ENCODE measurements at regions not wholly inside any gene's neighbourhood (a gene's known extent, or its start where the extent isn't known, plus 50 kb on each side); places are given as distances from the start of the nearest gene placed in this dataset.
"Not testable (repeated sequence)": the region's sequence is repeated elsewhere in the genome, so short reads cannot be mapped to it uniquely, and the experiment has no call there.

GRCh38 chr6:84353459-84354423 lies 126.3 kb upstream of the CEP162 start:
- DNase-seq (ENCODE audit: low read depth, low spot score), result no peak

GRCh38 chr6:84350397-84350796 lies 123.0 kb upstream of the CEP162 start:
- no peak for DNase-seq (ENCODE audit: low read depth, low spot score)

DNA sequence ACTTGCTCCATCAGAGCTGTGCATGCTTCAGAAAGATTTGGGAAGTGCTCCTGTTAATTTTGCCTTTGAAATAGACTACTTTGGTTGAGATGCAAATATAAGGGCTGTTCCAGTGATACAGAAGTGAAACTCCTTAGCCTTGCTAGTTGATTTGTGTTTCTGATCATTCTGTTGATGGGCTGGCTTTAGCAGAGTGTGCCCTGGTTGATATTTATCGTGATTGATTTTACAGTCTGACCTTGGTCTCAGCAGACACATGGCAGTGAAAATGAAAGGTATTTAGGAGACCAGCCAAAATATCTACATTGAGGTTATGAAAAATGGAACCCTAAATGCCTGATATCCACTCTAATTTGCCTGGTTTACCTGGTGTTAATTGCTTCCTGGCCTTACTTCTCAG lies 122.1 kb upstream of the CEP162 start:
- no peak for DNase-seq (ENCODE audit: low read depth, low spot score)

- no peak for DNase-seq (ENCODE audit: low read depth, low spot score)
Observed at GRCh38 chr6:84348801-84349200, 121.4 kb upstream of the CEP162 start.

- DNase-seq (ENCODE audit: low read depth, low spot score), result no peak
Observed at GRCh38 chr6:84346372-84346771, 118.9 kb upstream of the CEP162 start.

- DNase-seq (ENCODE audit: low read depth, low spot score), result no peak
Observed at GRCh38 chr6:84344005-84344404, 116.6 kb upstream of the CEP162 start.

DNA sequence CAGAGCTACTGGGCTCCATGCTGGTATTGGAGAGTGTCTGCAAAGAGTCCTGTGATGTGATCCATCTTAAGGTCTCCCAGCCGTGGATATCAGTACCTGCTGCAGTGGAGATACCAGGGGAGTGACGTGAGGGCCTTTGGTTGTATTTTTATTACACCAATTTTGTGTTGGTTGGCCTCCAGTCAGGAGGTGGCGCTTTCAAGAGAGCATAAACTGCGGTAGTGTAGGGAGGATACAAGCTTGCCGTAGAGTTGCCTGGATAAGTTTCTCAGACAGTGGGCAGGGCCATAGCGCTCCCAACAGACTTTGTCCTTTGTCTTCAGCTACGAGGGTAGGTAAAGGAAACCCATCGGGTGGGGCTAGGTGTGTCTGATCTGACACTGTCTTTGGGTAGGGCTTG lies 113.0 kb upstream of the CEP162 start:
- DNase-seq (ENCODE audit: low read depth, low spot score), result peak; percentile 6

GRCh38 chr6:84333842-84334241 lies 106.4 kb upstream of the CEP162 start:
- DNase-seq (ENCODE audit: low read depth, low spot score), result no peak

DNA sequence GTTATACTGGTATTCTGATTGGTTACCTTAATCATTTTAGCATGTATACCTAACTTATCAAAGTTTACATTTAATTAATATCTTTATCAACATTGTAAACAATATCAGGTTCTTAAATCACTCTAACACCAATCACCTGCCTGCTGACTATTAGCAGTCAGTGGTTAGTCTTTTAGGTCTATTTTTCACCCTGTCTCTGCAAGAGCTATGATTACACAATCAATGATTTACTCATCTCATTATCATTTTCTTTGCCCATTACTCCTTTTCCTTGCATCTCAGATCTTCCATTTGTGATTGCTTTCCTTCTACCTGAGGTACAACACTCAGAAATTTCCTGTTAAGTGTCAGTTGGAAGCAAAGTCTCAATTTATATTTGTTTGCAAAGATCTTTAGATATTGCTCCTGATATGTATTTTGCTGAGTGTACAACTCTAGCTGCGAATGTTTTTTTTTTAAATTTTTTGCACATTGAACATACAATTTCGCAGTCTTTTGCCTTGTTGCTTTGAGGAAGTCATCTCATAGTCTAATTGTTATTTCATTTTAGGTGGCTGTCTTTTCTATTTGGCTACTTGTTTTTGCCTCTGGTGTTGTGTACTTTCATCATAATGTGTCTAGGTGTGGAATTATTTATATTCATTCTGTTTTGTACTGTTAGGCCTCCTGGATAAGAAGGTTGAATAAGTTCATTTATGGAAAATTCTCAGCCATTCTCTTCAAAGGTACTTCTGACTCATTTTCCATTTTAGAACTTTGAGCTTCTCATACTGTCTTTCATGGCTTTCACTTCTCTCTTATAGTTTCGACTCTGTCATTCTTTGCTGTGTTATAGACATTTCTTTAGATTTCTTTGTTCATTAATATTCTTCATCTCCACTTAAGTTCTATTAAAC lies 104.9 kb upstream of the CEP162 start:
- DNase-seq (ENCODE audit: low read depth, low spot score), result no peak

- DNase-seq (ENCODE audit: low read depth, low spot score), result no peak
Observed at GRCh38 chr6:84330325-84330724, 102.9 kb upstream of the CEP162 start.

- no peak for DNase-seq (ENCODE audit: low read depth, low spot score)
Observed at GRCh38 chr6:84329516-84329915, 102.1 kb upstream of the CEP162 start.

- DNase-seq (ENCODE audit: low read depth, low spot score), result no peak
Observed at GRCh38 chr6:84329077-84329476, 101.6 kb upstream of the CEP162 start.

DNA sequence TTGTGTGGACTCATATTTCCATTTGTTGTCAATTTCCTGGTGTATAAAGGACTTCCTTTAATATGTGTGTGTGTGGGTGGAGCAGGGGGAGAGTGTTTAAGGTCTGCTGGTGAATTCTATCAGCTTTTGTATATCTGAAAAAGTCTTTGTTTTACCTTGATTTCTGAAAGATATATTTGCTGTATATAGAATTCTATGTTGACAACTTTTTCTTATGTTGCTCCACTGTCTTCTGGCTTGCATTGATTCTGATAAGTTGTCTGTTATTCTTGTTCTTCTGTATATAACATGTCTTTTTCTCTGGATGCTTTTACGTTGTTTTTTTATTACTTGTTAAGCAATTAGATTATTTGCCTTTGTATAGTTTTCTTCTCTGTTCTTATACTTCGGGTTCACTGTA lies 90.0 kb upstream of the CEP162 start:
- no peak for DNase-seq (ENCODE audit: low read depth, low spot score)

DNA sequence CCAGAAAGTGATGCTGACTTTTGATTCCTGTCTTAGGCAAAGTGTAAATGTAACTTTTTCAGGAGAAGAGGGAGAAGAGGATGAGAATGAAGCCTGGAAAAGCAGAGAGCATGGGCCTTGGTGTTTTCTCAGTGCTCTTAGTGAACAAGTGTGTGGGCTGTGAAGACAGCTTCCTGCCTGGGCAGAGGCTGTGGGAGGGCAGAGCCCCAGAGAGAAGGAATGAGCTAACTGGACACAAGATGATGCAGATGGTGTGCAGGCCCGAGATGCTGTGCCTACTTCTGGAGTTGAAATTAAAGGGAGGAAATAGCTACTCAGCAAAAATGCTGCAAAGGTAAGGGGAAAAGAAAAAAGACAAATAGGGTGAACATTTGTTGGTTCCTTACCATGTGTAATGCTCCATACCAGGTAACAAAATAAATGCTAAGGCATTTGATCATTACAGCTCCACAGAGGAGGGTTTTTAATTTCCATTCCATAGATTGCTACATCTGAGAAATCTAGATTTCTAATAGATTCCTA lies 87.0 kb upstream of the CEP162 start:
- DNase-seq (ENCODE audit: low read depth, low spot score), result no peak

DNA sequence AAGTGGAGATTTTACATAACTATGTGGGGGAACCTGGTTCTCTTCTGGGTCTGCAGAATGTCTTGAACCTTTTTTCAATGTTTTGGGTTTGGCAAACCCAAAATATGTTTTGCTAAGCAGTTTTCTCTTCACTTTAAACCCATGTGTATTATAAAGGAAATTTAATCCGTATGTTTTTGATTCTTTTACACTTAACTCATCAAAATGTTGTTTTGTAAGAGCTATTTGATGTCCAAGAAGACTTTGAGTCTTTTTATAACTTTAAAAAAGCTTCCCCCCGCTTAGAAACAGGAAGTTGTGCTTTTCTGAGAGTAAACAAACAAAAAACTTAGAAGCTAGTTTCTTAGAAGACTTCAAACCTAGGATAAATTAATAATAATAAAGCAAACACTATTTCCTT lies 81.9 kb upstream of the CEP162 start:
- no peak for DNase-seq (ENCODE audit: low read depth, low spot score)

DNA sequence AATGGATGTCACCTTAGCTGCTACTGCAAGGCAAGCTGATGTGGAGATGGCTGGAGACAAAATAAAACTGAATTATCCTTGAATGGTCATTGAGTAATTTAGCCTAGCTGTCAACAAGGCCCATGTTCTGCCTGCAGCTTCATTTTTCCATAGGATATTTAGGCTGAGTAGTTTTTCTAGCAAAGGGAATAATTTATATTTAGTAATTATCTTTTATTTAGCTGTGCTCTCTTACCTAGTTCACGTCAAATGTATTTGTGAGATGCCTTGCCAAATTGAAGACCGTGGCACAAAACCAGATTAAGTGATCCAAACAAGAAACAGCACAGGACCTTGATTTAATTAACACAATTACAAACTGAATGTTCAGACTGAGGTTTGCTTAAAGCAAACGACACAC lies 77.4 kb upstream of the CEP162 start:
- no peak for DNase-seq (ENCODE audit: low read depth, low spot score)

GRCh38 chr6:84291033-84291432 lies 63.6 kb upstream of the CEP162 start:
- not testable (repeated sequence) for DNase-seq (ENCODE audit: low read depth, low spot score)

GRCh38 chr6:84284428-84285049 lies 57.1 kb upstream of the CEP162 start:
- DNase-seq (ENCODE audit: low read depth, low spot score), result peak; percentile 16

DNA sequence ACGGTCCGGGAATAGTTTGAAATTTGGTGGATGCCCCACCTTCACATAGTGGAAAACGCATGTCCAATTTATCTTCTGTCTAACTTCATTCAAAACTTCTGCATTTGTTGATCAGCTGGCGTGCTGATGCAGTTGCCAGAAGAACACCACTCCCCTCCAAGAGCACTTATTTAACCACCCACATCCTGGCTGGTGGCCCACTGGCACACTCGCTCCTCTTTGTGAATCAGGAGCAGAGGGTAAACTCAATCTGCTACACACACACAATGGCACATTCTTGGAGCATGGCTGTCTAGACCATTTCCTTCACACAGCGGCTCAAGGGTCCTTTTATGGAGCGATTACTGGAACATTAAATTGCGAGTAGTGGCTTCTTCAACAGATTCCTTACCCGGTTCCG lies 55.1 kb upstream of the CEP162 start:
- no peak for DNase-seq (ENCODE audit: low read depth, low spot score)

GRCh38 chr6:84280639-84281038 lies 53.2 kb upstream of the CEP162 start:
- no peak for DNase-seq (ENCODE audit: low read depth, low spot score)

DNA sequence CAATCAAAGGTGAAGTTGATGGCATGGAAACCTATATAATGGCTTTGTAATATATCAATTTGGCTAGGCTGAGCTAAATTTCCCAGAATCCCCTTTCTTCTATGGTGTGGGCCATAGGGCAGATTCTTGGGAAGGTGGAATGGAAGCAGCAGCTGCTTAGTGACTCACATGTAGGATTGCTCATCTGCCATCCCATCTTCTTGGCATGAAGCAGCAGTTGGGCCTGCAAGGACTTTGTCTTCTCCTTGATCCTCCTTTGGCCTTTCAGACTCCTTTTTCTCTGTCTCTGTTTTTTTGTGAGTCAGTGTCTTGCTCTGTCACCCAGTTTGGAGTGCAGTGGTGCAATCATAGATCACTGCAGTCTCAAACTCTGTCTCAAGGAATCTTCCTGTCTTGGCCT lies 52.6 kb upstream of the CEP162 start:
- DNase-seq (ENCODE audit: low read depth, low spot score), result no peak

Measured in ELF-1 (cell line).